HG03354 (cell line): ENCODE measurements at regions not wholly inside any gene's neighbourhood (a gene's known extent, or its start where the extent isn't known, plus 50 kb on each side); places are given as distances from the start of the nearest gene placed in this dataset.

Experiments used
- ATAC-seq: cut with Tn5 transposase; IDR thresholded peaks from one replicate; pipeline ENCODE4 v1.9.1; 2021; ENCODE audit warnings: mild to moderate bottlenecking; ENCODE audit not compliant: unreplicated experiment, poor library complexity, severe bottlenecking

GRCh38 chr12:28905220-28905955 lies 243.7 kb upstream of the FAR2 start:
- ATAC-seq = no peak

GRCh38 chr12:28908646-28909045 lies 240.4 kb upstream of the FAR2 start:
- no peak for ATAC-seq

GRCh38 chr12:28909291-28909690 lies 239.8 kb upstream of the FAR2 start:
- ATAC-seq = no peak

GRCh38 chr12:28925719-28926376 lies 223.2 kb upstream of the FAR2 start:
- ATAC-seq = no peak

- ATAC-seq = no peak
These were observed 218.4 kb upstream of the FAR2 start for GRCh38 chr12:28930704-28931103.

- ATAC-seq = no peak
These were observed 215.9 kb upstream of the FAR2 start for GRCh38 chr12:28933176-28933575.

- ATAC-seq = no peak
These were observed 215.1 kb upstream of the FAR2 start for GRCh38 chr12:28933864-28934527.

GRCh38 chr12:28936221-28936620 lies 212.9 kb upstream of the FAR2 start:
- no peak for ATAC-seq

GRCh38 chr12:28936711-28937110 lies 212.4 kb upstream of the FAR2 start:
- ATAC-seq = no peak

GRCh38 chr12:28937196-28937595 lies 211.9 kb upstream of the FAR2 start:
- no peak for ATAC-seq

GRCh38 chr12:28938056-28938455 lies 211.0 kb upstream of the FAR2 start:
- ATAC-seq = no peak

- no peak for ATAC-seq
These were observed 210.4 kb upstream of the FAR2 start for GRCh38 chr12:28938581-28939235.

- no peak for ATAC-seq
These were observed 209.7 kb upstream of the FAR2 start for GRCh38 chr12:28939427-28939826.

GRCh38 chr12:28941248-28941647 lies 207.8 kb upstream of the FAR2 start:
- no peak for ATAC-seq

- ATAC-seq = no peak
These were observed 202.7 kb upstream of the FAR2 start for GRCh38 chr12:28946361-28946760.

GRCh38 chr12:28948685-28949084 lies 200.4 kb upstream of the FAR2 start:
- ATAC-seq = no peak

GRCh38 chr12:28949184-28949583 lies 199.9 kb upstream of the FAR2 start:
- ATAC-seq = no peak

GRCh38 chr12:28950049-28950448 lies 199.0 kb upstream of the FAR2 start:
- no peak for ATAC-seq

GRCh38 chr12:28951935-28952334 lies 197.1 kb upstream of the FAR2 start:
- ATAC-seq = no peak

GRCh38 chr12:28954333-28954732 lies 194.7 kb upstream of the FAR2 start:
- no peak for ATAC-seq

- no peak for ATAC-seq
These were observed 193.6 kb upstream of the FAR2 start for GRCh38 chr12:28955491-28955890.
